Astrocyte (in vitro differentiated cells and primary cell): ENCODE measurements at regions not wholly inside any gene's neighbourhood (a gene's known extent, or its start where the extent isn't known, plus 50 kb on each side); places are given as distances from the start of the nearest gene placed in this dataset.

Source experiments
- DNase-seq: peaks from one replicate; pipeline ENCODE4 v3.0.0-alpha.2; 2010; ENCODE audit warnings: low read depth
- FAIRE-seq: peaks from 2 replicates; lab custom pipeline; 2011; peaks lifted over from hg19 to GRCh38; lab: Jason Lieb, UNC
- H2AFZ ChIP-seq: 2 replicates; pipeline ENCODE4 v1.6.0; 2012; ENCODE audit warnings: low read depth, low read length, inconsistent platforms
- H3K27ac ChIP-seq: 2 replicates; pipeline ENCODE4 v1.5.1; 2011; ENCODE audit warnings: low read depth, low read length, inconsistent platforms
- H3K27me3 ChIP-seq: 2 replicates; pipeline ENCODE4 v1.6.0; 2011; ENCODE audit warnings: low read length, inconsistent platforms; ENCODE audit not compliant: insufficient read depth
- H3K36me3 ChIP-seq: 2 replicates; pipeline ENCODE4 v1.5.1; 2011; ENCODE audit warnings: low read length, inconsistent platforms; ENCODE audit not compliant: insufficient read depth
- H3K4me1 ChIP-seq: 2 replicates; pipeline ENCODE4 v1.5.1; 2011; ENCODE audit warnings: low read length, inconsistent platforms; ENCODE audit not compliant: insufficient read depth
- H3K4me2 ChIP-seq: 2 replicates; pipeline ENCODE4 v1.6.0; 2012; ENCODE audit warnings: low read length, inconsistent platforms
- H3K4me3 ChIP-seq: 2 replicates; pipeline ENCODE4 v1.5.1; 2011; ENCODE audit warnings: low read depth, mild to moderate bottlenecking, low read length, inconsistent platforms; ENCODE audit not compliant: insufficient read depth
- H3K79me2 ChIP-seq: 2 replicates; pipeline ENCODE4 v1.6.0; 2012; ENCODE audit warnings: mild to moderate bottlenecking, low read length, inconsistent platforms; ENCODE audit not compliant: insufficient read depth
- H3K9ac ChIP-seq: 2 replicates; pipeline ENCODE4 v1.6.0; 2012; ENCODE audit warnings: mild to moderate bottlenecking, low read length, inconsistent platforms
- H3K9me3 ChIP-seq: 2 replicates; pipeline ENCODE4 v1.5.1; 2012; ENCODE audit warnings: low read depth, mild to moderate bottlenecking, low read length, inconsistent platforms; ENCODE audit not compliant: insufficient read depth
- H4K20me1 ChIP-seq: 2 replicates; pipeline ENCODE4 v1.6.0; 2012; ENCODE audit warnings: low read length, inconsistent platforms; ENCODE audit not compliant: insufficient read depth
- H3K27ac Mint-ChIP-seq: one replicate; pipeline ENCODE4 v1.8.0; 2021; ENCODE audit warnings: mild to moderate bottlenecking, mixed read lengths; ENCODE audit not compliant: unreplicated experiment
- H3K27me3 Mint-ChIP-seq: one replicate; pipeline ENCODE4 v1.8.0; 2021; ENCODE audit warnings: low read depth, mixed read lengths; ENCODE audit not compliant: unreplicated experiment
- H3K36me3 Mint-ChIP-seq: one replicate; pipeline ENCODE4 v1.8.0; 2021; ENCODE audit warnings: low read depth, mixed read lengths; ENCODE audit not compliant: unreplicated experiment
- H3K4me1 Mint-ChIP-seq: one replicate; pipeline ENCODE4 v1.8.0; 2021; ENCODE audit warnings: low read depth, mixed read lengths; ENCODE audit not compliant: unreplicated experiment
- H3K4me3 Mint-ChIP-seq: one replicate; pipeline ENCODE4 v1.8.0; 2021; ENCODE audit warnings: mild to moderate bottlenecking, moderate library complexity, mixed read lengths; ENCODE audit not compliant: unreplicated experiment
- H3K9me3 Mint-ChIP-seq: one replicate; pipeline ENCODE4 v1.8.0; 2021; ENCODE audit warnings: mild to moderate bottlenecking, mixed read lengths; ENCODE audit not compliant: unreplicated experiment
- EZH2 ChIP-seq: IDR thresholded peaks from 2 replicates; pipeline ENCODE4 v1.6.1; 2012; ENCODE audit warnings: mild to moderate bottlenecking, low read length, inconsistent platforms; ENCODE audit not compliant: insufficient read depth
- TF ChIP-seq, protein P1 (sequence below): IDR thresholded peaks from 2 replicates; pipeline ENCODE4 v1.5.1; 2011; ENCODE audit warnings: low read depth, mild to moderate bottlenecking, inconsistent platforms, low read length, moderate library complexity; ENCODE audit not compliant: insufficient read depth

DNA sequence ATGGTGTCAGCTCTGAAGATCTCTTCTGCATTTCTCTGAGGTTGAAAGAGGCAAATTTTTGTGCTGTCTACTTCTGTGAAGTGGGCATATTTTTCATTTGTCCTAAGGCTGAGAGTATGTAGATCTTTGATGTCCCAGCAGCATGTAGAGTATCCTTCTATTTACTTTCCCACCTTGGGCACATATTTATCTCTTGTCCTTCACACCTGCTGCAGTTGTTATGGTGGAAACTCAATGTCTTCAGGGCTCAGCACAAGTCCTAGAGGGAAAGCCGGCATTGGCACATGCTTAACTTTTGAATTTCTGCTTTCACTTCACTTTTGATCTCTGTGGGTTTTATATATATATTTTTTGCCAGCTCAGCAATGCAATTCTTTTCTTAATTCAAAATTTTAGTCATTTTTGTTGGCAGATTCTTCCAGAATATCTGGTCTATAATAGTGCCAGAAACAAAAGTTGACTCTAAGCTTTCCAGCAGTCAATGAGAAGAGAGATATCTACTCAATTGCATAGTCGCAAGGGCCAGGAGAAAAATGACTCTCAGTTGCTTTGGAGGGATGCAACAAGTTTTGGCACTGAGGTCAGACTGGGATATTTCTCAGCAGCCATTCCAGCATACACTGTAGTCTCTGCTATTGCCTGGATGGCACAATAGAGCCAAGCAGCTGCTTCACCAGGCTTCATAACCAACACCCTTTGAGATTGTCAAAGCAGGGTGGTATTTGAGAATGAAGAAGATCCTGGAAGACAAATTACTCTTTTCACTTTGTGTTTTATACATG, 127.8 kb upstream of the FAT1 start:
- Mint-ChIP-seq H3K27me3 (no peaks in the 10 kb centered on the region), H3K9me3 (peaks cover 16% of the 10 kb centered on the region), H3K27ac (no peak overlapping the region), H3K36me3 (no peaks in the 10 kb centered on the region), H3K4me3 (no peak overlapping the region), H3K4me1 (peaks cover 14% of the 10 kb centered on the region)
- Histone ChIP-seq H4K20me1 (no peaks in the 10 kb centered on the region), H3K79me2 (no peaks in the 10 kb centered on the region), H3K9ac (no peak overlapping the region), H2AFZ (no peak overlapping the region), H3K4me2 (no peak overlapping the region), H3K27ac (no peak overlapping the region), H3K4me3 (no peak overlapping the region), H3K4me1 (no peaks in the 10 kb centered on the region), H3K27me3 (no peaks in the 10 kb centered on the region), H3K36me3 (no peaks in the 10 kb centered on the region), H3K9me3 (no peaks in the 10 kb centered on the region)
- peak; percentile 47 for FAIRE-seq
- TF ChIP-seq, protein P1, sequence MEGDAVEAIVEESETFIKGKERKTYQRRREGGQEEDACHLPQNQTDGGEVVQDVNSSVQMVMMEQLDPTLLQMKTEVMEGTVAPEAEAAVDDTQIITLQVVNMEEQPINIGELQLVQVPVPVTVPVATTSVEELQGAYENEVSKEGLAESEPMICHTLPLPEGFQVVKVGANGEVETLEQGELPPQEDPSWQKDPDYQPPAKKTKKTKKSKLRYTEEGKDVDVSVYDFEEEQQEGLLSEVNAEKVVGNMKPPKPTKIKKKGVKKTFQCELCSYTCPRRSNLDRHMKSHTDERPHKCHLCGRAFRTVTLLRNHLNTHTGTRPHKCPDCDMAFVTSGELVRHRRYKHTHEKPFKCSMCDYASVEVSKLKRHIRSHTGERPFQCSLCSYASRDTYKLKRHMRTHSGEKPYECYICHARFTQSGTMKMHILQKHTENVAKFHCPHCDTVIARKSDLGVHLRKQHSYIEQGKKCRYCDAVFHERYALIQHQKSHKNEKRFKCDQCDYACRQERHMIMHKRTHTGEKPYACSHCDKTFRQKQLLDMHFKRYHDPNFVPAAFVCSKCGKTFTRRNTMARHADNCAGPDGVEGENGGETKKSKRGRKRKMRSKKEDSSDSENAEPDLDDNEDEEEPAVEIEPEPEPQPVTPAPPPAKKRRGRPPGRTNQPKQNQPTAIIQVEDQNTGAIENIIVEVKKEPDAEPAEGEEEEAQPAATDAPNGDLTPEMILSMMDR = no peak
- TF ChIP-seq EZH2 = no peak
- no peak for DNase-seq

GRCh38 chr4:186852073-186852420, 128.4 kb upstream of the FAT1 start:
- Mint-ChIP-seq H3K9me3 (peaks cover 16% of the 10 kb centered on the region), H3K4me1 (peaks cover 13% of the 10 kb centered on the region), H3K27ac (no peak overlapping the region), H3K27me3 (no peaks in the 10 kb centered on the region), H3K36me3 (no peaks in the 10 kb centered on the region), H3K4me3 (no peak overlapping the region)
- FAIRE-seq = no peak
- Histone ChIP-seq H3K4me2 (no peak overlapping the region), H3K79me2 (no peaks in the 10 kb centered on the region), H3K9me3 (no peaks in the 10 kb centered on the region), H2AFZ (no peak overlapping the region), H3K36me3 (no peaks in the 10 kb centered on the region), H4K20me1 (no peaks in the 10 kb centered on the region), H3K27me3 (no peaks in the 10 kb centered on the region), H3K4me3 (no peak overlapping the region), H3K9ac (no peak overlapping the region), H3K27ac (no peak overlapping the region), H3K4me1 (no peaks in the 10 kb centered on the region)
- DNase-seq = no peak
- TF ChIP-seq EZH2 = no peak

- H3K9me3 Mint-ChIP-seq = peaks cover 16% of the 10 kb centered on the region
- H3K4me2 ChIP-seq = no peak overlapping the region
- no peaks in the 10 kb centered on the region for H3K27me3 Mint-ChIP-seq
- TF ChIP-seq, protein P1 = no peak
- no peak for TF ChIP-seq EZH2
- no peaks in the 10 kb centered on the region for H3K9me3 ChIP-seq
- H3K27me3 ChIP-seq = no peaks in the 10 kb centered on the region
- no peaks in the 10 kb centered on the region for H3K36me3 Mint-ChIP-seq
- H3K4me1 Mint-ChIP-seq = peaks cover 13% of the 10 kb centered on the region
- H3K4me3 Mint-ChIP-seq = no peak overlapping the region
- H3K36me3 ChIP-seq = no peaks in the 10 kb centered on the region
- no peaks in the 10 kb centered on the region for H4K20me1 ChIP-seq
- no peak overlapping the region for H3K27ac ChIP-seq
- no peak for FAIRE-seq
- no peaks in the 10 kb centered on the region for H3K4me1 ChIP-seq
- no peak overlapping the region for H3K4me3 ChIP-seq
- H3K79me2 ChIP-seq = no peaks in the 10 kb centered on the region
- H2AFZ ChIP-seq = no peak overlapping the region
- no peak for DNase-seq
- H3K9ac ChIP-seq = no peak overlapping the region
- H3K27ac Mint-ChIP-seq = no peak overlapping the region
Measured at GRCh38 chr4:186852964-186853391, 129.3 kb upstream of the FAT1 start.
